Uterus (tissue), 3 donors: ENCODE measurements at regions not wholly inside any gene's neighbourhood (a gene's known extent, or its start where the extent isn't known, plus 50 kb on each side); places are given as distances from the start of the nearest gene placed in this dataset. TPM values are rescaled to one million over a fixed set of nuclear protein-coding genes. Genes with fewer than 3 reads are reported as not detected.

ENCODE experiments used
- DNase-seq, 2 donors: peaks; one replicate each; pipeline ENCODE4 v3.0.0-alpha.2; 2019 to 2020
- H3K27ac ChIP-seq, 2 donors: fragments of 200-600 bp; sonication (generic); 1 replicate in 1 of 2; 2 replicates in 1 of 2; pipeline ENCODE4 v1.5.1; 2016 to 2018
- H3K27me3 ChIP-seq, 2 donors: fragments of 200-600 bp; sonication (generic); one replicate each; pipeline ENCODE4 v1.5.1; 2018 to 2019; ENCODE audit warnings: control low read depth in 1 of 2
- H3K36me3 ChIP-seq, 2 donors: fragments of 200-600 bp; sonication (generic); one replicate each; pipeline ENCODE4 v1.5.1; 2019; ENCODE audit warnings: control low read depth in 1 of 2
- H3K4me1 ChIP-seq, 2 donors: fragments of 200-600 bp; sonication (generic); one replicate each; pipeline ENCODE4 v1.5.1; 2018 to 2019; ENCODE audit warnings: control low read depth in 1 of 2
- H3K4me3 ChIP-seq, 2 donors: fragments of 200-600 bp; sonication (generic); 1 replicate in 1 of 2; 2 replicates in 1 of 2; pipeline ENCODE4 v1.5.1; 2018 to 2019; ENCODE audit warnings: mild to moderate bottlenecking in 1 of 2
- H3K9me3 ChIP-seq, 2 donors: fragments of 200-600 bp; sonication (generic); one replicate each; pipeline ENCODE4 v1.5.1; 2019; ENCODE audit warnings: control low read depth in 1 of 2
- CTCF ChIP-seq, 4 experiments: fragments of 200-600 bp in 2 of 4; fragments of 450-650 bp in 2 of 4; sonication (generic) in 2 of 4; IDR thresholded peaks; one replicate each; pipeline ENCODE4 v1.5.1; 2016 to 2019; ENCODE audit warnings: antibody characterized with exemption in 4 of 4, mild to moderate bottlenecking in 2 of 4, moderate library complexity in 1 of 4
- POLR2A ChIP-seq, 2 donors: fragments of 450-650 bp; IDR thresholded peaks; one replicate each; pipeline ENCODE4 v1.6.1; 2016; ENCODE audit warnings: antibody characterized with exemption in 2 of 2, mild to moderate bottlenecking in 1 of 2, moderate library complexity in 1 of 2
- intact Hi-C: fragments of 100-400 bp; cut with DNase I; formaldehyde crosslinking; loops from one replicate; pipeline ENCODE4 v1.15.1; 2023; ENCODE audit warnings: low total_unique reads
- small RNA-seq: library from RNA; depleted of rRNA; stranded (forward); fragments of <200 nt; gene quantifications from one replicate; pipeline ENCODE3, GENCODE V24; 2016
- donor health status: DM: yes; HTN: yes; CAD: no.

DNA sequence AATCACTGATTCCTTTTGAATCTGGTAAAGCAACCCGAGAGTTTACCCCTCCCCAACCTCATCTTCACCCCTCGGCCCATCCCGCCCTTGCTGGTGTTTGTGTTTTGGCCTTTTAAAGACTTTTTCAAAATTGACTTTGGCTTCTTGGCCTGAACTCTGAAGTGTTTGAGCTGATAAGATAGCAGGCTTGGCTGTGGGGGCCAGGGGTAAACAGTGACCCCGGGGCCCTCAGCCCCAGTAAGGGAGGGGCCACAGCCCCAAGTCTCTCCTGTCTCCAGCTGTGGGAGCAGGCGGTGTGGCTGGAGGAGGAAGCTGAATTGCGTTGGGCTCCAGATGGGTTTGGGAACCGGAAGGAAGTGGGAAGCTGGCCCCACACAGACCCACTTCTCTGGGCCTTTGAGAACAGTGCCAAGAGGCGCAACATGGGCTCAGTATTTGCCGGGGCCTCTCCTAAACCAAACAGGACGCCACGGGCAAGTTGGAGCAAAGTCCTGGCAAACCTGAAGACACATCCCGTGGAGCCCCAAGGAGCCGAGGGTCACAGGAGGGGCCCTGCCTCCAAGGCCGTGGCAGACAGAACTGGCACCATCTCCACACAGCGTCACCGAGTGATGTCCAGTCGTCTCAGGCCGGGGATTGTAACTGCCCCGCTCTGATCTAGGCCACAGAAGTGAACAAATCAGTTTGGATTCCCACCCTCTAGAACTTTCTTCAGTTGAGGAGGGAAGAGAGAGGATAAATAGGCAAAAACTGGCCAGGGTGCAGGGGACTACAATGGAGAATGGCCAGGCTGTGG, 54.3 kb upstream of the PTPN1 start:
- Histone ChIP-seq H3K4me1 (no peaks in the 10 kb centered on the region), H3K9me3 (no peaks in the 10 kb centered on the region), H3K27ac (no peak overlapping the region), H3K4me3 (no peak overlapping the region), H3K36me3 (no peaks in the 10 kb centered on the region), H3K27me3 (no peaks in the 10 kb centered on the region)
- DNase-seq, result no peak
- TF ChIP-seq POLR2A (IDR thresholded peaks at IDR 0.05) (no peak), CTCF (IDR thresholded peaks at IDR 0.05) (no peak)
- intact Hi-C loops, result no loop called here

DNA sequence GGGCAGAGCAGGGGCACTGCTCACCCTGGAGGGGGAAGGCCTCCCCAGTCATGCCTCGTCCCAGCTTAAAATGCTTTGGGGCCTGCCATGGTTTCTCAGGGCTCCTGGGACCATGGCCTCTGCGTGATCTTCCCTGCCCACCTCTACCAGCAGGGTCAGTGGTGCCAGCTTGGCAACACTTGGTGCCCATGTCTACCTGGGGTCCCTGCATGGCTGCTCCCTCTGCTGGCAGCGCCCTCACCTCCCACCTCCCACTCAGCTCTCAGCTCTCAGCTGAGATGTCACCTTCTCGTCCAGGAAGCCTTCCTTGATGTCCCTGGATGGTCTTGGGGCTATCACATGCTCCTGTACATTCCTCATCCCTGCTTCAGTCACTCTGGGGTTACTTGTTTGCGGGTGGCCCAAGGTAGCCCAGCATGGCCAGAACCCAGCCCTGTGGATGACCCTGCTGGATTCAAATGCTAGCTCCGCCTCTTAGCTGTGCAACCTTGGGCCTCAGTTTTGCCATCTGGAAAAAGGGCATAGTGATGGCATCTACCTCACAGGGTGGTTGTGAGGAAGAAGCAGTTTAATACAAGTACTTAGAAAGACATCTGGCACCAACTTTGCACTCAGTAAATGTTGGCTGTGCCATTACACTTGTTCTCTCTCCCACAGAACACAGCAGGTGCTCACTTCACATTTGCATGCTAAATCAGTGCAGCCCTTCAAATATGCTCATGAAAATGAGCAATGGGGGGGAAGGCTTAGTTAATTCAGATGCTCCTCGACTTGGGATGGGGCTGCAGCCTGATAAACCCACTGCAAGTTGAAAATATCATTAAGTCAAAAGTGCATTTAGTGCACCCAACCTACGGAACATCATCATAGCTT, 53.5 kb upstream of the PTPN1 start:
- Histone ChIP-seq H3K4me1 (no peaks in the 10 kb centered on the region), H3K27ac (no peak overlapping the region), H3K9me3 (no peaks in the 10 kb centered on the region), H3K36me3 (no peaks in the 10 kb centered on the region), H3K4me3 (no peak overlapping the region), H3K27me3 (no peaks in the 10 kb centered on the region)
- no peak for DNase-seq
- intact Hi-C loops, result no loop called here
- TF ChIP-seq POLR2A (IDR thresholded peaks at IDR 0.05) (no peak), CTCF (IDR thresholded peaks at IDR 0.05) (no peak)

GRCh38 chr20:50459124-50459918, 50.9 kb upstream of the PTPN1 start:
- Histone ChIP-seq H3K4me1 (no peaks in the 10 kb centered on the region), H3K27me3 (no peaks in the 10 kb centered on the region), H3K36me3 (no peaks in the 10 kb centered on the region), H3K4me3 (no peak overlapping the region), H3K27ac (no peak overlapping the region), H3K9me3 (no peaks in the 10 kb centered on the region)
- TF ChIP-seq POLR2A (IDR thresholded peaks at IDR 0.05) (no peak), CTCF (IDR thresholded peaks at IDR 0.05) (no peak)
- no peak for DNase-seq
- intact Hi-C loops, result no loop called here

- H3K36me3 ChIP-seq, result no peaks in the 10 kb centered on the region
- intact Hi-C loops, result loop anchor here (5.0 kb wide), 1 partner anchor 273 kb away; no protein-coding TSS in a partner anchor
- no peak for DNase-seq
- H3K4me3 ChIP-seq, result no peak overlapping the region
- H3K27ac ChIP-seq, result peak overlapping the region; percentile 56 to 57
- H3K9me3 ChIP-seq, result no peaks in the 10 kb centered on the region
- no peaks in the 10 kb centered on the region for H3K4me1 ChIP-seq
- TF ChIP-seq CTCF (IDR thresholded peaks at IDR 0.05) (no peak), POLR2A (IDR thresholded peaks at IDR 0.05) (no peak)
- no peaks in the 10 kb centered on the region for H3K27me3 ChIP-seq
Measured at GRCh38 chr20:50460115-50460607, 50.0 kb upstream of the PTPN1 start.

Small RNA genes lying in the stretch of these regions (small RNA-seq; reads per million reads assigned to genes)
- not detected for gene RN7SL636P
